Type B pancreatic cell (in vitro differentiated cells): ENCODE measurements at regions not wholly inside any gene's neighbourhood (a gene's known extent, or its start where the extent isn't known, plus 50 kb on each side); places are given as distances from the start of the nearest gene placed in this dataset.

Source experiments
- DNase-seq: peaks from one replicate; pipeline ENCODE4 v3.0.0; 2021; ENCODE audit warnings: mixed read lengths; ENCODE audit not compliant: unreplicated experiment; ENCODE audit errors: extremely low spot score
- H3K27ac Mint-ChIP-seq: 2 replicates; pipeline ENCODE4 v1.8.0; 2021; ENCODE audit warnings: mild to moderate bottlenecking, mixed read lengths
- H3K27me3 Mint-ChIP-seq: 2 replicates; pipeline ENCODE4 v1.8.0; 2021; ENCODE audit warnings: mixed read lengths
- H3K36me3 Mint-ChIP-seq: 2 replicates; pipeline ENCODE4 v1.8.0; 2021; ENCODE audit warnings: mixed read lengths
- H3K4me1 Mint-ChIP-seq: one replicate; pipeline ENCODE4 v1.8.0; 2021; ENCODE audit warnings: mixed read lengths; ENCODE audit not compliant: unreplicated experiment
- H3K4me3 Mint-ChIP-seq: 2 replicates; pipeline ENCODE4 v1.8.0; 2021; ENCODE audit warnings: mild to moderate bottlenecking, mixed read lengths
- H3K9me3 Mint-ChIP-seq: 2 replicates; pipeline ENCODE4 v1.8.0; 2021; ENCODE audit warnings: mixed read lengths
- TF ChIP-seq, protein P1 (sequence below): fragments of 200-600 bp; sonication (generic); conservative IDR thresholded peaks from 2 replicates; pipeline ENCODE4 v1.5.0; 2021; ENCODE audit warnings: antibody characterized with exemption, mild to moderate bottlenecking

GRCh38 chr12:126389220-126389841, 1324.1 kb downstream of the AACS start:
- Mint-ChIP-seq H3K4me3 (no peak overlapping the region), H3K27ac (no peak overlapping the region), H3K36me3 (no peaks in the 10 kb centered on the region), H3K9me3 (no peaks in the 10 kb centered on the region), H3K4me1 (no peaks in the 10 kb centered on the region), H3K27me3 (no peaks in the 10 kb centered on the region)
- no peak for DNase-seq
- TF ChIP-seq, protein P1, sequence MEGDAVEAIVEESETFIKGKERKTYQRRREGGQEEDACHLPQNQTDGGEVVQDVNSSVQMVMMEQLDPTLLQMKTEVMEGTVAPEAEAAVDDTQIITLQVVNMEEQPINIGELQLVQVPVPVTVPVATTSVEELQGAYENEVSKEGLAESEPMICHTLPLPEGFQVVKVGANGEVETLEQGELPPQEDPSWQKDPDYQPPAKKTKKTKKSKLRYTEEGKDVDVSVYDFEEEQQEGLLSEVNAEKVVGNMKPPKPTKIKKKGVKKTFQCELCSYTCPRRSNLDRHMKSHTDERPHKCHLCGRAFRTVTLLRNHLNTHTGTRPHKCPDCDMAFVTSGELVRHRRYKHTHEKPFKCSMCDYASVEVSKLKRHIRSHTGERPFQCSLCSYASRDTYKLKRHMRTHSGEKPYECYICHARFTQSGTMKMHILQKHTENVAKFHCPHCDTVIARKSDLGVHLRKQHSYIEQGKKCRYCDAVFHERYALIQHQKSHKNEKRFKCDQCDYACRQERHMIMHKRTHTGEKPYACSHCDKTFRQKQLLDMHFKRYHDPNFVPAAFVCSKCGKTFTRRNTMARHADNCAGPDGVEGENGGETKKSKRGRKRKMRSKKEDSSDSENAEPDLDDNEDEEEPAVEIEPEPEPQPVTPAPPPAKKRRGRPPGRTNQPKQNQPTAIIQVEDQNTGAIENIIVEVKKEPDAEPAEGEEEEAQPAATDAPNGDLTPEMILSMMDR, result no peak

DNA sequence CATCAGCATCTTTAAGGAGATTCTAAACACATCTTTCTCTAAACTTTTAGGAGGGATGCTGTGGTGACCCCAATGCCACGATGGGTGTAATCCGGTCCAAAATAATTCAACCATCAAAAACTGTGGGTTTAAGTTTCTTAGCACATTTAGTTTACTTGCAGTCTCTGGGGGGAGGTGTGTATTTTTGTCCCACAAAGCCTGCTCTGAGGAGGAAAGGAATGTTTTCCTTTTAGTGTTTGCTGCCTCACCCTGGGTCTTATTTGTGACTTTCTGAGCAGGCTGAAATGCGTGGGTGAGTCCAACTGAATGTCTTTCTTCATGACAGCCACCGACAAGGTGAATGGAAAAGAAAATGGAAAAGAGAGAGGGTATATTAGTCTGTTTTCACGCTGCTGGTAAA, 1324.7 kb downstream of the AACS start:
- Mint-ChIP-seq H3K27me3 (no peaks in the 10 kb centered on the region), H3K9me3 (no peaks in the 10 kb centered on the region), H3K36me3 (no peaks in the 10 kb centered on the region), H3K27ac (no peak overlapping the region), H3K4me1 (no peaks in the 10 kb centered on the region), H3K4me3 (no peak overlapping the region)
- no peak for DNase-seq
- TF ChIP-seq, protein P1, result no peak

- Mint-ChIP-seq H3K27me3 (no peaks in the 10 kb centered on the region), H3K27ac (no peak overlapping the region), H3K9me3 (no peaks in the 10 kb centered on the region), H3K4me1 (no peaks in the 10 kb centered on the region), H3K4me3 (no peak overlapping the region), H3K36me3 (no peaks in the 10 kb centered on the region)
- TF ChIP-seq, protein P1, result no peak
- DNase-seq, result no peak
Observed at GRCh38 chr12:126390969-126391566, 1325.8 kb downstream of the AACS start.

DNA sequence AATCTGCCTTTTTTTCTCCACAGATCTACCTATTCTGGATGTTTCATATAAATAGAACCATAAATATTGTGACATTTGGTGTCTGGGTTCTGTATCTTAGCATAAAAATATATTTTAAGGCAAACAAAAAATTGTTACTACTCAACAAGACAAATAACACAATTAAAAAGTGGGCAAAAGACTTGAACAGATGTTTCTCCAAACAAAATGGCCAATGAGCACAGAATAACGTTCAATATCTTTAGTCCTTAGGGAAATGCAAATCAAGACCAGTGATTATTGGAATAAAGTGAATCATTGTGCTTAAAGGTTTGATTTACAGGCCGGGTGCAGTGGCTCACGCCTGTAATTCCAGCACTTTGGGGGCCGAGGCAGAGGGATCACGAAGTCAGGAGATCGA, 1331.3 kb downstream of the AACS start:
- Mint-ChIP-seq H3K36me3 (peaks cover 3% of the 10 kb centered on the region), H3K27me3 (no peaks in the 10 kb centered on the region), H3K27ac (no peak overlapping the region), H3K4me3 (no peak overlapping the region), H3K4me1 (no peaks in the 10 kb centered on the region), H3K9me3 (no peaks in the 10 kb centered on the region)
- TF ChIP-seq, protein P1, result no peak
- no peak for DNase-seq

GRCh38 chr12:126397071-126397581, 1331.9 kb downstream of the AACS start:
- no peaks in the 10 kb centered on the region for H3K9me3 Mint-ChIP-seq

More at GRCh38 chr12:126397071-126397581, 1331.9 kb downstream of the AACS start:
- H3K36me3 Mint-ChIP-seq, result peaks cover 3% of the 10 kb centered on the region
- H3K27me3 Mint-ChIP-seq, result no peaks in the 10 kb centered on the region
- TF ChIP-seq, protein P1, result no peak
- no peak for DNase-seq
- H3K4me3 Mint-ChIP-seq, result no peak overlapping the region
- no peaks in the 10 kb centered on the region for H3K4me1 Mint-ChIP-seq
- no peak overlapping the region for H3K27ac Mint-ChIP-seq
